ENCODE measurements at regions not wholly inside any gene's neighbourhood (a gene's known extent, or its start where the extent isn't known, plus 50 kb on each side); places are given as distances from the start of the nearest gene placed in this dataset.

GRCh38 chr6:232982-233640, 59.2 kb upstream of the DUSP22 start:
- TF ChIP-seq CTCF (IDR thresholded peaks at IDR 0.05; ENCODE audit: low read depth, low read length): no peak
- no peak for TF ChIP-seq MAX (IDR thresholded peaks at IDR 0.05; ENCODE audit: low read depth, low read length)
